A673 (cell line): ENCODE measurements at regions not wholly inside any gene's neighbourhood (a gene's known extent, or its start where the extent isn't known, plus 50 kb on each side); places are given as distances from the start of the nearest gene placed in this dataset.

ENCODE experiments used
- BruUV-seq: library from RNA; stranded (reverse); fragments of 400-500 nt; replicated peaks from 2 replicates; lab custom pipeline; 2021; lab: Mats Ljungman, UMichigan
- CTCF ChIA-PET: fragments of 300-600 bp; sonication (Branson Sonifier 250); formaldehyde crosslinking; loops from one replicate; lab custom pipeline; 2022; ENCODE audit warnings: antibody characterized with exemption; lab: Charles Lee
- POLR2A ChIA-PET: fragments of 300-600 bp; sonication (Branson Sonifier 250); formaldehyde crosslinking; loops from one replicate; lab custom pipeline; 2022; ENCODE audit warnings: antibody characterized with exemption; ENCODE audit not compliant: low non-redundant PET; lab: Charles Lee
- DNase-seq: peaks from one replicate; pipeline ENCODE4 v3.0.0-alpha.2; 2015; ENCODE audit warnings: low spot score
- H3K27ac ChIP-seq: fragments of 200-600 bp; sonication (generic); 2 replicates; pipeline ENCODE4 v1.5.1; 2016; ENCODE audit warnings: mixed run types, low read depth, mild to moderate bottlenecking, mixed read lengths, antibody characterized with exemption, low read length; ENCODE audit not compliant: poor library complexity, severe bottlenecking
- H3K27me3 ChIP-seq: fragments of 200-600 bp; sonication (generic); replicated peaks from 2 replicates; pipeline ENCODE4 v1.6.1; 2017; ENCODE audit warnings: mixed run types, low read depth, mild to moderate bottlenecking, mixed read lengths, antibody characterized with exemption, low read length; ENCODE audit not compliant: insufficient read depth, poor library complexity
- H3K36me3 ChIP-seq: fragments of 200-600 bp; sonication (generic); 2 replicates; pipeline ENCODE4 v1.6.1; 2016; ENCODE audit warnings: mixed run types, mild to moderate bottlenecking, mixed read lengths, antibody characterized with exemption, low read length; ENCODE audit not compliant: insufficient read depth, poor library complexity, severe bottlenecking
- H3K4me1 ChIP-seq: fragments of 200-600 bp; sonication (generic); 2 replicates; pipeline ENCODE4 v1.6.1; 2017; ENCODE audit warnings: mixed run types, mild to moderate bottlenecking, mixed read lengths, antibody characterized with exemption, low read length; ENCODE audit not compliant: insufficient read depth, poor library complexity, severe bottlenecking
- H3K4me3 ChIP-seq: fragments of 200-600 bp; sonication (generic); 2 replicates; pipeline ENCODE4 v1.5.1; 2016; ENCODE audit warnings: low read depth, mixed run types, mild to moderate bottlenecking, mixed read lengths, low read length; ENCODE audit not compliant: poor library complexity, severe bottlenecking
- H3K9me3 ChIP-seq: fragments of 200-600 bp; sonication (generic); 2 replicates; pipeline ENCODE4 v1.6.1; 2016; ENCODE audit warnings: mixed run types, low read depth, mild to moderate bottlenecking, mixed read lengths, antibody characterized with exemption, low read length; ENCODE audit not compliant: poor library complexity, severe bottlenecking
- CTCF ChIP-seq: fragments of 300-800, 200-600 bp; sonication (generic); conservative IDR thresholded peaks from 2 replicates; pipeline ENCODE4 v1.5.1; 2017; ENCODE audit warnings: low read depth, mild to moderate bottlenecking, antibody characterized with exemption, low read length, moderate library complexity, mixed read lengths
- EZH2 ChIP-seq: fragments of 200-600 bp; sonication (generic); IDR thresholded peaks from 2 replicates; pipeline ENCODE4 v1.6.1; 2017; ENCODE audit warnings: borderline replicate concordance, low read depth, mild to moderate bottlenecking, mixed read lengths, antibody characterized with exemption, low read length; ENCODE audit not compliant: poor library complexity, severe bottlenecking
- intact Hi-C: fragments of 100-400 bp; cut with micrococcal nuclease; formaldehyde crosslinking; loops from one replicate; pipeline ENCODE4 v1.10.0; 2022; ENCODE audit not compliant: unreplicated experiment

GRCh38 chr6:71556141-71556540, 267.5 kb downstream of the OGFRL1 start:
- ChIA-PET POLR2A (no interaction called here), CTCF (no interaction called here)
- no TSS peak for BruUV-seq
- Histone ChIP-seq H3K4me3 (no peak overlapping the region), H3K9me3 (peaks cover 12% of the 10 kb centered on the region), H3K27me3 (no peaks in the 10 kb centered on the region), H3K36me3 (no peaks in the 10 kb centered on the region), H3K4me1 (no peaks in the 10 kb centered on the region), H3K27ac (no peak overlapping the region)
- intact Hi-C loops, result no loop called here
- no peak for DNase-seq
- no peak for TF ChIP-seq EZH2
- TF ChIP-seq CTCF, result no peak

- peaks cover 12% of the 10 kb centered on the region for H3K9me3 ChIP-seq
- no peak overlapping the region for H3K27ac ChIP-seq
- H3K36me3 ChIP-seq, result no peaks in the 10 kb centered on the region
- no peaks in the 10 kb centered on the region for H3K4me1 ChIP-seq
- TF ChIP-seq EZH2, result no peak
- no peak for TF ChIP-seq CTCF
- ChIA-PET POLR2A (no interaction called here), CTCF (no interaction called here)
- BruUV-seq, result no TSS peak
- intact Hi-C loops, result no loop called here
- no peaks in the 10 kb centered on the region for H3K27me3 ChIP-seq
- DNase-seq, result no peak
- H3K4me3 ChIP-seq, result no peak overlapping the region
These were observed 270.4 kb downstream of the OGFRL1 start for GRCh38 chr6:71558974-71559373.

GRCh38 chr6:71567562-71567961, 279.0 kb downstream of the OGFRL1 start:
- TF ChIP-seq CTCF (no peak), EZH2 (no peak)
- Histone ChIP-seq H3K27ac (no peak overlapping the region), H3K27me3 (no peaks in the 10 kb centered on the region), H3K4me3 (no peak overlapping the region), H3K9me3 (no peaks in the 10 kb centered on the region), H3K36me3 (no peaks in the 10 kb centered on the region), H3K4me1 (no peaks in the 10 kb centered on the region)
- DNase-seq, result no peak
- ChIA-PET POLR2A (no interaction called here), CTCF (no interaction called here)
- no TSS peak for BruUV-seq
- intact Hi-C loops, result no loop called here
